D721Med (cell line): ENCODE measurements at regions not wholly inside any gene's neighbourhood (a gene's known extent, or its start where the extent isn't known, plus 50 kb on each side); places are given as distances from the start of the nearest gene placed in this dataset.

ENCODE experiments used
- DNase-seq: peaks from one replicate; pipeline ENCODE4 v3.0.0; 2011; ENCODE audit warnings: low spot score; ENCODE audit not compliant: insufficient read length
- FAIRE-seq: peaks from 2 replicates; lab custom pipeline; 2011; peaks lifted over from hg19 to GRCh38; lab: Jason Lieb, UNC
- CTCF ChIP-seq: IDR thresholded peaks from 2 replicates; pipeline ENCODE4 v1.5.1; 2012; ENCODE audit warnings: mild to moderate bottlenecking, control low read depth; ENCODE audit not compliant: insufficient read depth; ENCODE audit errors: missing control alignments

DNA sequence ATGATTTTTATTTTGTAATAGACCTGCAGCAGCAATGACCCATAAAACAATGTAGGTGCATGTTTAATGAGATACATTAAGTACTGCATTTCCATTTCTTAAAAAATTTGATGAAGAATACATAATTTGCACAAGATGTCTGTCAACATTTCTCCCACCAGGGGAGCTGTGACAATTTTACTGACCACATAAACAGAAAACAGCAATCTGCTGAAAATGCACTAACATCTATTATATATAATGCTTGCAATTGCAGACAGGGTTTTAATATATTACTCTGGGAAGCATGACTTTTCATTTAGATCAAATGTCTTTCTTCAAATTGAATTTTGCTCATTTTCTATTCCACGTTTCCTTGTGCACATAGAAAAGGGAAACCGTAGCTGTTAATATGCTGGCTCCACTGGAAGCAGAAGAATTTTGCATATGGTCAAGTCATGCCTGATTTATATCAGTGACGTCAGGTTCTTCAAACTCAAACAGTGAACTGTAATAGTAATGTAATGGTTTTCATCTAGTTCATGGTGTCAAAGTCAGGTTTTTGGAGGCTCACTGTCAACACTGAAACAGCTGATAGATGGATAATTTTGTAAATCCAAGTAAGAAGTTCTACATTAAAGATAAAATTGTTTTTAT, 79.8 kb upstream of the IGF1R start:
- FAIRE-seq, result no peak
- no peak for DNase-seq
- no peak for TF ChIP-seq CTCF

- no peak for FAIRE-seq
- no peak for DNase-seq
- TF ChIP-seq CTCF, result no peak
Observed at GRCh38 chr15:98570119-98570518, 78.2 kb upstream of the IGF1R start.

GRCh38 chr15:98580572-98580971, 67.8 kb upstream of the IGF1R start:
- FAIRE-seq (no peak), DNase-seq (no peak)
- TF ChIP-seq CTCF, result no peak

DNA sequence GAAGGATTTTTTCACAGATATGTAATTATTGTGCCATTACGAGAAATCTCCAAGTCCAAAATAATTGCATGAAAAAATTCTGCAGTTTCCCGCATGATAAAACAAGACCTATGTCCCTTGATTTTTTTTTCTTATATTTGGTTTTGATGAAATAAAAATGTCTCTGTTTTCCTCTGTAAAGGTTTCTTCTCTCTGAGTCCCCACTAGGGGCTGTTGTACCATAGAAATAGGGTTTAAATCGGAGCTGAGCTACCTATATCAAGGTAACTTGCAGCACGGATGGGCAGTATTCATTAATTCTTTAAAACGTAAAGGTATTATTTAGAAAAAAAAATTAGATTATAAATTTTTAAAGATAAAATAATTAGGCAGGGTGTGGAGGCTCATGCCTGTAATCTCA, 66.6 kb upstream of the IGF1R start:
- DNase-seq (no peak), FAIRE-seq (no peak)
- no peak for TF ChIP-seq CTCF

- DNase-seq (no peak), FAIRE-seq (no peak)
- no peak for TF ChIP-seq CTCF
Observed at GRCh38 chr15:98582900-98583554, 65.3 kb upstream of the IGF1R start.

- TF ChIP-seq CTCF, result no peak
- DNase-seq, result no peak
- FAIRE-seq, result no peak
Observed at GRCh38 chr15:98583771-98584430, 64.4 kb upstream of the IGF1R start.

GRCh38 chr15:98586066-98586465, 62.3 kb upstream of the IGF1R start:
- DNase-seq (no peak), FAIRE-seq (no peak)
- TF ChIP-seq CTCF, result no peak
